Keratinocyte (primary cell): ENCODE measurements at regions not wholly inside any gene's neighbourhood (a gene's known extent, or its start where the extent isn't known, plus 50 kb on each side); places are given as distances from the start of the nearest gene placed in this dataset.

Experiments used
- EZH2 ChIP-seq: IDR thresholded peaks from one replicate; pipeline ENCODE4 v1.6.1; 2012; ENCODE audit warnings: inconsistent platforms, mild to moderate bottlenecking, low read length, moderate library complexity
- TF ChIP-seq, protein P1 (sequence below), 3 experiments: IDR thresholded peaks in 1 of 3; conservative IDR thresholded peaks in 1 of 3; optimal IDR thresholded peaks in 1 of 3; 2 replicates in 2 of 3; 3 replicates in 1 of 3; pipeline versions ENCODE3 to v1.5.1; 2011; ENCODE audit warnings: low read length in 3 of 3, mild to moderate bottlenecking in 3 of 3, moderate library complexity in 2 of 3, control low read depth in 1 of 3, inconsistent platforms in 1 of 3; ENCODE audit not compliant: insufficient read depth in 2 of 3; ENCODE audit errors: extremely low read depth in 1 of 3

DNA sequence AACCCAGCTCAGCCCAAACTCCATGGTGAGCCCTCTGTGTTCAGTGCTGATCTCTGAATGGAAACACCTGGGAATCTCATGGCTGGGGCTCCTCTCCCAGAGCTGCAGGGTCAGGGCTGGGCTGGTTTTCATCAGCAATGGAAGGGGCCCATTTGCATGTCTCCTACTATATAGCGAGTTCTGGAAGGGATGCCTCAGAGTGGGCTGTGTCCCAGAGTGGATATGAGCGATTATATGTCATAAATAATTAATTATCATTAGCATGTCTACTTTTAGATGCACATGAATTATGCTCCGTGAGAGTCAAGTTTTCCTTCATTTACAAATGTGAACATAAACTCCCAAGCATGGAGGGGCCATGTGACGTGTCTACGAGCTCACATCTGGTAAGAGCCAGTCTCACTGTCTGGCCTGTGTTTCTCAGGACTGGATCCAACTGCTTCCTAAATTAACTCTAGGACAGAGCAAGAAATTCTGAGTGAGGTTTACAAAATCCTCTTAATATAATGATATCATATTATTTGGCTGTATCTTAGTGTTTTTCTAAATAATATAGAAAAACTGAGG is 553.4 kb downstream of the GOLGA6L6 start:
- TF ChIP-seq, protein P1, sequence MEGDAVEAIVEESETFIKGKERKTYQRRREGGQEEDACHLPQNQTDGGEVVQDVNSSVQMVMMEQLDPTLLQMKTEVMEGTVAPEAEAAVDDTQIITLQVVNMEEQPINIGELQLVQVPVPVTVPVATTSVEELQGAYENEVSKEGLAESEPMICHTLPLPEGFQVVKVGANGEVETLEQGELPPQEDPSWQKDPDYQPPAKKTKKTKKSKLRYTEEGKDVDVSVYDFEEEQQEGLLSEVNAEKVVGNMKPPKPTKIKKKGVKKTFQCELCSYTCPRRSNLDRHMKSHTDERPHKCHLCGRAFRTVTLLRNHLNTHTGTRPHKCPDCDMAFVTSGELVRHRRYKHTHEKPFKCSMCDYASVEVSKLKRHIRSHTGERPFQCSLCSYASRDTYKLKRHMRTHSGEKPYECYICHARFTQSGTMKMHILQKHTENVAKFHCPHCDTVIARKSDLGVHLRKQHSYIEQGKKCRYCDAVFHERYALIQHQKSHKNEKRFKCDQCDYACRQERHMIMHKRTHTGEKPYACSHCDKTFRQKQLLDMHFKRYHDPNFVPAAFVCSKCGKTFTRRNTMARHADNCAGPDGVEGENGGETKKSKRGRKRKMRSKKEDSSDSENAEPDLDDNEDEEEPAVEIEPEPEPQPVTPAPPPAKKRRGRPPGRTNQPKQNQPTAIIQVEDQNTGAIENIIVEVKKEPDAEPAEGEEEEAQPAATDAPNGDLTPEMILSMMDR (optimal IDR thresholded peaks at IDR 0.05 in 1 of 3, IDR thresholded peaks at IDR 0.05 in 1 of 3, conservative IDR thresholded peaks at IDR 0.05 in 1 of 3; ENCODE audit: extremely low read depth in 1 of 3, insufficient read depth in 2 of 3, low read length in 3 of 3) = no peak
- TF ChIP-seq EZH2 = no peak
